ENCODE measurements at regions not wholly inside any gene's neighbourhood (a gene's known extent, or its start where the extent isn't known, plus 50 kb on each side); places are given as distances from the start of the nearest gene placed in this dataset.

- no peak for DNase-seq (ENCODE audit: low read depth in 2 of 2)
Observed at GRCh38 chr4:180560896-180561295, 1682.3 kb upstream of the TENM3 start.

- DNase-seq (ENCODE audit: low read depth in 2 of 2) = no peak
Observed at GRCh38 chr4:180564026-180564425, 1679.2 kb upstream of the TENM3 start.

GRCh38 chr4:180564448-180564847 is 1678.8 kb upstream of the TENM3 start:
- DNase-seq (ENCODE audit: low read depth in 2 of 2) = no peak

GRCh38 chr4:180565856-180566431 is 1677.3 kb upstream of the TENM3 start:
- DNase-seq (ENCODE audit: low read depth in 2 of 2) = no peak

- DNase-seq (ENCODE audit: low read depth in 2 of 2) = no peak
Observed at GRCh38 chr4:180566492-180566891, 1676.7 kb upstream of the TENM3 start.

- DNase-seq (ENCODE audit: low read depth in 2 of 2) = no peak
Observed at GRCh38 chr4:180567080-180567479, 1676.1 kb upstream of the TENM3 start.

GRCh38 chr4:180571516-180572055 is 1671.6 kb upstream of the TENM3 start:
- no peak for DNase-seq (ENCODE audit: low read depth in 2 of 2)

GRCh38 chr4:180578175-180578574 is 1665.0 kb upstream of the TENM3 start:
- no peak for DNase-seq (ENCODE audit: low read depth in 2 of 2)

GRCh38 chr4:180581061-180581460 is 1662.1 kb upstream of the TENM3 start:
- DNase-seq (ENCODE audit: low read depth in 2 of 2) = no peak

GRCh38 chr4:180587379-180587778 is 1655.8 kb upstream of the TENM3 start:
- no peak for DNase-seq (ENCODE audit: low read depth in 2 of 2)

GRCh38 chr4:180589575-180589974 is 1653.6 kb upstream of the TENM3 start:
- DNase-seq (ENCODE audit: low read depth in 2 of 2) = no peak

- no peak for DNase-seq (ENCODE audit: low read depth in 2 of 2)
Observed at GRCh38 chr4:180596888-180597483, 1646.2 kb upstream of the TENM3 start.

- DNase-seq (ENCODE audit: low read depth in 2 of 2) = no peak
Observed at GRCh38 chr4:180598281-180598680, 1644.9 kb upstream of the TENM3 start.

GRCh38 chr4:180603791-180604190 is 1639.4 kb upstream of the TENM3 start:
- DNase-seq (ENCODE audit: low read depth in 2 of 2) = no peak

GRCh38 chr4:180610324-180610723 is 1632.9 kb upstream of the TENM3 start:
- no peak for DNase-seq (ENCODE audit: low read depth in 2 of 2)

GRCh38 chr4:180615746-180616145 is 1627.5 kb upstream of the TENM3 start:
- DNase-seq (ENCODE audit: low read depth in 2 of 2) = no peak

GRCh38 chr4:180617196-180617595 is 1626.0 kb upstream of the TENM3 start:
- no peak for DNase-seq (ENCODE audit: low read depth in 2 of 2)

GRCh38 chr4:180618396-180618795 is 1624.8 kb upstream of the TENM3 start:
- DNase-seq (ENCODE audit: low read depth in 2 of 2) = no peak

GRCh38 chr4:180619440-180619839 is 1623.8 kb upstream of the TENM3 start:
- DNase-seq (ENCODE audit: low read depth in 2 of 2) = no peak

GRCh38 chr4:180622254-180622653 is 1620.9 kb upstream of the TENM3 start:
- DNase-seq (ENCODE audit: low read depth in 2 of 2) = no peak

- DNase-seq (ENCODE audit: low read depth in 2 of 2) = no peak
Observed at GRCh38 chr4:180625653-180626052, 1617.5 kb upstream of the TENM3 start.

- no peak for DNase-seq (ENCODE audit: low read depth in 2 of 2)
Observed at GRCh38 chr4:180630012-180630665, 1613.1 kb upstream of the TENM3 start.

- DNase-seq (ENCODE audit: low read depth in 2 of 2) = no peak
Observed at GRCh38 chr4:180634306-180634705, 1608.9 kb upstream of the TENM3 start.
